Occipital lobe (tissue), 1 donor: ENCODE measurements at regions not wholly inside any gene's neighbourhood (a gene's known extent, or its start where the extent isn't known, plus 50 kb on each side); places are given as distances from the start of the nearest gene placed in this dataset.
"Not testable (repeated sequence)": the region's sequence is repeated elsewhere in the genome, so short reads cannot be mapped to it uniquely, and the experiment has no call there.

ENCODE experiments used
- DNase-seq: peaks from one replicate; lab custom pipeline; 2025; lab: John Stamatoyannopoulos, UW

- DNase-seq, result not testable (repeated sequence)
These were observed 227.1 kb downstream of the KCTD12 start for GRCh38 chr13:76659074-76659473.

GRCh38 chr13:76656500-76656899, 229.7 kb downstream of the KCTD12 start:
- no peak for DNase-seq

- DNase-seq, result no peak
These were observed 230.1 kb downstream of the KCTD12 start for GRCh38 chr13:76656056-76656455.

- DNase-seq, result no peak
These were observed 231.9 kb downstream of the KCTD12 start for GRCh38 chr13:76654263-76654662.

- no peak for DNase-seq
These were observed 234.9 kb downstream of the KCTD12 start for GRCh38 chr13:76651286-76651685.

GRCh38 chr13:76647550-76647949, 238.7 kb downstream of the KCTD12 start:
- DNase-seq, result no peak

- DNase-seq, result no peak
These were observed 239.3 kb downstream of the KCTD12 start for GRCh38 chr13:76646946-76647345.

- no peak for DNase-seq
These were observed 240.6 kb downstream of the KCTD12 start for GRCh38 chr13:76645632-76646031.

GRCh38 chr13:76644906-76645305, 241.3 kb downstream of the KCTD12 start:
- DNase-seq, result no peak

- DNase-seq, result no peak
These were observed 242.6 kb downstream of the KCTD12 start for GRCh38 chr13:76643596-76643995.

- no peak for DNase-seq
These were observed 245.1 kb downstream of the KCTD12 start for GRCh38 chr13:76641056-76641455.

GRCh38 chr13:76638882-76639281, 247.3 kb downstream of the KCTD12 start:
- DNase-seq, result no peak

- DNase-seq, result no peak
These were observed 248.0 kb downstream of the KCTD12 start for GRCh38 chr13:76638181-76638580.

GRCh38 chr13:76637641-76638141, 248.5 kb downstream of the KCTD12 start:
- no peak for DNase-seq

- no peak for DNase-seq
These were observed 249.4 kb downstream of the KCTD12 start for GRCh38 chr13:76636829-76637228.

GRCh38 chr13:76635232-76636230, 250.7 kb downstream of the KCTD12 start:
- DNase-seq, result no peak

GRCh38 chr13:76634431-76635191, 251.6 kb downstream of the KCTD12 start:
- DNase-seq, result no peak

- no peak for DNase-seq
These were observed 253.7 kb downstream of the KCTD12 start for GRCh38 chr13:76632401-76633044.

- DNase-seq, result no peak
These were observed 255.5 kb downstream of the KCTD12 start for GRCh38 chr13:76630629-76631230.

- no peak for DNase-seq
These were observed 263.7 kb downstream of the KCTD12 start for GRCh38 chr13:76622315-76623040.

- DNase-seq, result no peak
These were observed 264.5 kb downstream of the KCTD12 start for GRCh38 chr13:76621705-76622104.
